Astrocyte (in vitro differentiated cells and primary cell): ENCODE measurements at regions not wholly inside any gene's neighbourhood (a gene's known extent, or its start where the extent isn't known, plus 50 kb on each side); places are given as distances from the start of the nearest gene placed in this dataset.

Source experiments
- DNase-seq: peaks from one replicate; pipeline ENCODE4 v3.0.0-alpha.2; 2010; ENCODE audit warnings: low read depth
- FAIRE-seq: peaks from 2 replicates; lab custom pipeline; 2011; peaks lifted over from hg19 to GRCh38; lab: Jason Lieb, UNC
- H2AFZ ChIP-seq: 2 replicates; pipeline ENCODE4 v1.6.0; 2012; ENCODE audit warnings: low read depth, low read length, inconsistent platforms
- H3K27ac ChIP-seq: 2 replicates; pipeline ENCODE4 v1.5.1; 2011; ENCODE audit warnings: low read depth, low read length, inconsistent platforms
- H3K27me3 ChIP-seq: 2 replicates; pipeline ENCODE4 v1.6.0; 2011; ENCODE audit warnings: low read length, inconsistent platforms; ENCODE audit not compliant: insufficient read depth
- H3K36me3 ChIP-seq: 2 replicates; pipeline ENCODE4 v1.5.1; 2011; ENCODE audit warnings: low read length, inconsistent platforms; ENCODE audit not compliant: insufficient read depth
- H3K4me1 ChIP-seq: 2 replicates; pipeline ENCODE4 v1.5.1; 2011; ENCODE audit warnings: low read length, inconsistent platforms; ENCODE audit not compliant: insufficient read depth
- H3K4me2 ChIP-seq: 2 replicates; pipeline ENCODE4 v1.6.0; 2012; ENCODE audit warnings: low read length, inconsistent platforms
- H3K4me3 ChIP-seq: 2 replicates; pipeline ENCODE4 v1.5.1; 2011; ENCODE audit warnings: low read depth, mild to moderate bottlenecking, low read length, inconsistent platforms; ENCODE audit not compliant: insufficient read depth
- H3K79me2 ChIP-seq: 2 replicates; pipeline ENCODE4 v1.6.0; 2012; ENCODE audit warnings: mild to moderate bottlenecking, low read length, inconsistent platforms; ENCODE audit not compliant: insufficient read depth
- H3K9ac ChIP-seq: 2 replicates; pipeline ENCODE4 v1.6.0; 2012; ENCODE audit warnings: mild to moderate bottlenecking, low read length, inconsistent platforms
- H3K9me3 ChIP-seq: 2 replicates; pipeline ENCODE4 v1.5.1; 2012; ENCODE audit warnings: low read depth, mild to moderate bottlenecking, low read length, inconsistent platforms; ENCODE audit not compliant: insufficient read depth
- H4K20me1 ChIP-seq: 2 replicates; pipeline ENCODE4 v1.6.0; 2012; ENCODE audit warnings: low read length, inconsistent platforms; ENCODE audit not compliant: insufficient read depth
- H3K27ac Mint-ChIP-seq: one replicate; pipeline ENCODE4 v1.8.0; 2021; ENCODE audit warnings: mild to moderate bottlenecking, mixed read lengths; ENCODE audit not compliant: unreplicated experiment
- H3K27me3 Mint-ChIP-seq: one replicate; pipeline ENCODE4 v1.8.0; 2021; ENCODE audit warnings: low read depth, mixed read lengths; ENCODE audit not compliant: unreplicated experiment
- H3K36me3 Mint-ChIP-seq: one replicate; pipeline ENCODE4 v1.8.0; 2021; ENCODE audit warnings: low read depth, mixed read lengths; ENCODE audit not compliant: unreplicated experiment
- H3K4me1 Mint-ChIP-seq: one replicate; pipeline ENCODE4 v1.8.0; 2021; ENCODE audit warnings: low read depth, mixed read lengths; ENCODE audit not compliant: unreplicated experiment
- H3K4me3 Mint-ChIP-seq: one replicate; pipeline ENCODE4 v1.8.0; 2021; ENCODE audit warnings: mild to moderate bottlenecking, moderate library complexity, mixed read lengths; ENCODE audit not compliant: unreplicated experiment
- H3K9me3 Mint-ChIP-seq: one replicate; pipeline ENCODE4 v1.8.0; 2021; ENCODE audit warnings: mild to moderate bottlenecking, mixed read lengths; ENCODE audit not compliant: unreplicated experiment
- CTCF ChIP-seq: IDR thresholded peaks from 2 replicates; pipeline ENCODE4 v1.5.1; 2011; ENCODE audit warnings: low read depth, mild to moderate bottlenecking, inconsistent platforms, low read length, moderate library complexity; ENCODE audit not compliant: insufficient read depth
- EZH2 ChIP-seq: IDR thresholded peaks from 2 replicates; pipeline ENCODE4 v1.6.1; 2012; ENCODE audit warnings: mild to moderate bottlenecking, low read length, inconsistent platforms; ENCODE audit not compliant: insufficient read depth

GRCh38 chr10:123462246-123462645 is 203.9 kb upstream of the GPR26 start:
- no peaks in the 10 kb centered on the region for H3K27me3 ChIP-seq
- no peaks in the 10 kb centered on the region for H3K9me3 Mint-ChIP-seq
- H3K36me3 Mint-ChIP-seq: no peaks in the 10 kb centered on the region
- no peak overlapping the region for H3K4me3 ChIP-seq
- H3K4me3 Mint-ChIP-seq: no peak overlapping the region
- H3K4me1 ChIP-seq: no peaks in the 10 kb centered on the region
- H3K4me2 ChIP-seq: no peak overlapping the region
- no peaks in the 10 kb centered on the region for H3K9me3 ChIP-seq
- FAIRE-seq (no peak), DNase-seq (no peak)
- H3K9ac ChIP-seq: no peak overlapping the region
- no peaks in the 10 kb centered on the region for H4K20me1 ChIP-seq
- TF ChIP-seq EZH2: no peak
- TF ChIP-seq CTCF: no peak
- H3K79me2 ChIP-seq: no peaks in the 10 kb centered on the region
- no peak overlapping the region for H3K27ac ChIP-seq
- H3K36me3 ChIP-seq: no peaks in the 10 kb centered on the region
- peaks cover 2% of the 10 kb centered on the region for H3K4me1 Mint-ChIP-seq
- H3K27ac Mint-ChIP-seq: no peak overlapping the region
- H2AFZ ChIP-seq: no peak overlapping the region
- peaks cover 51% of the 10 kb centered on the region for H3K27me3 Mint-ChIP-seq

- H3K27me3 Mint-ChIP-seq: peaks cover 49% of the 10 kb centered on the region
- H3K9me3 Mint-ChIP-seq: no peaks in the 10 kb centered on the region
Observed at GRCh38 chr10:123462756-123463155, 203.4 kb upstream of the GPR26 start.

More at GRCh38 chr10:123462756-123463155, 203.4 kb upstream of the GPR26 start:
- Histone ChIP-seq H4K20me1 (no peaks in the 10 kb centered on the region), H3K36me3 (no peaks in the 10 kb centered on the region), H3K4me2 (no peak overlapping the region), H3K27me3 (no peaks in the 10 kb centered on the region), H3K4me1 (no peaks in the 10 kb centered on the region), H2AFZ (no peak overlapping the region), H3K4me3 (no peak overlapping the region), H3K9me3 (no peaks in the 10 kb centered on the region), H3K27ac (no peak overlapping the region), H3K79me2 (no peaks in the 10 kb centered on the region), H3K9ac (no peak overlapping the region)
- FAIRE-seq (no peak), DNase-seq (no peak)
- H3K36me3 Mint-ChIP-seq: no peaks in the 10 kb centered on the region
- H3K4me1 Mint-ChIP-seq: peaks cover 2% of the 10 kb centered on the region
- TF ChIP-seq EZH2: no peak
- TF ChIP-seq CTCF: no peak
- H3K4me3 Mint-ChIP-seq: no peak overlapping the region
- no peak overlapping the region for H3K27ac Mint-ChIP-seq
